ENCODE measurements at regions not wholly inside any gene's neighbourhood (a gene's known extent, or its start where the extent isn't known, plus 50 kb on each side); places are given as distances from the start of the nearest gene placed in this dataset.

GRCh38 chr2:166612214-166612613 lies 118.2 kb upstream of the SCN7A start:
- ChIA-PET POLR2A (no interaction called here), CTCF (interaction anchor here (1.8 kb wide), 1 partner anchor 72 kb away, joined by 3 read pairs; no protein-coding TSS in a partner anchor)
- Histone ChIP-seq H4K20me1 (replicated peaks; ENCODE audit: control insufficient read depth, extremely low read depth, insufficient read depth, low read length) (no peaks in the 10 kb centered on the region), H3K27me3 (ENCODE audit: control insufficient read depth in 2 of 2, insufficient read depth in 2 of 2, low read length in 2 of 2) (no peaks in the 10 kb centered on the region), H2AFZ (ENCODE audit: low read depth, low read length) (no peak overlapping the region), H3K9me3 (replicated peaks; ENCODE audit: control insufficient read depth, insufficient read depth, low read length) (no peaks in the 10 kb centered on the region), H3K79me2 (ENCODE audit: control insufficient read depth, insufficient read depth, low read length) (no peaks in the 10 kb centered on the region), H3K4me1 (ENCODE audit: control insufficient read depth, extremely low read depth, insufficient read depth, low read length) (no peaks in the 10 kb centered on the region), H3K36me3 (ENCODE audit: control insufficient read depth in 2 of 2, extremely low read depth in 1 of 2, insufficient read depth in 2 of 2, low read length in 2 of 2) (no peaks in the 10 kb centered on the region), H3K9me1 (replicated peaks; ENCODE audit: control insufficient read depth, extremely low read depth, insufficient read depth, low read length) (no peaks in the 10 kb centered on the region), H3K4me3 (replicated peaks in 1 of 3; ENCODE audit: insufficient read depth in 1 of 3, low read depth in 1 of 3, low read length in 3 of 3) (no peak overlapping the region), H3K27ac (ENCODE audit: insufficient read depth, low read depth, low read length) (no peak overlapping the region), H3K4me2 (ENCODE audit: insufficient read depth, low read length) (no peak overlapping the region), H3K9ac (replicated peaks; ENCODE audit: extremely low read depth, insufficient read depth, low read length) (no peak overlapping the region)
- FAIRE-seq (no peak), DNase-seq (ENCODE audit: low read depth, low spot score) (no peak)
- no TSS peak for BruUV-seq (replicated peaks)
- intact Hi-C loops (cut with micrococcal nuclease) = no loop called here
- TF ChIP-seq POLR2AphosphoS5 (IDR thresholded peaks at IDR 0.05; ENCODE audit: insufficient read depth, low read depth, low read length) (no peak), EZH2 (IDR thresholded peaks at IDR 0.05; ENCODE audit: borderline replicate concordance, low read depth, low read length, severe bottlenecking) (no peak)
- dilution Hi-C loops (cut with MboI; ENCODE audit: extremely low pct_ligation_motif_present, low sequenced_read_pairs) = no loop called here

- Histone ChIP-seq H3K27ac (ENCODE audit: insufficient read depth, low read depth, low read length) (no peak overlapping the region), H2AFZ (ENCODE audit: low read depth, low read length) (no peak overlapping the region), H3K4me3 (replicated peaks in 1 of 3; ENCODE audit: insufficient read depth in 1 of 3, low read depth in 1 of 3, low read length in 3 of 3) (no peak overlapping the region), H3K9ac (replicated peaks; ENCODE audit: extremely low read depth, insufficient read depth, low read length) (no peak overlapping the region), H3K36me3 (ENCODE audit: control insufficient read depth in 2 of 2, extremely low read depth in 1 of 2, insufficient read depth in 2 of 2, low read length in 2 of 2) (no peaks in the 10 kb centered on the region), H3K27me3 (ENCODE audit: control insufficient read depth in 2 of 2, insufficient read depth in 2 of 2, low read length in 2 of 2) (no peaks in the 10 kb centered on the region), H3K79me2 (ENCODE audit: control insufficient read depth, insufficient read depth, low read length) (no peaks in the 10 kb centered on the region), H3K9me1 (replicated peaks; ENCODE audit: control insufficient read depth, extremely low read depth, insufficient read depth, low read length) (no peaks in the 10 kb centered on the region), H3K9me3 (replicated peaks; ENCODE audit: control insufficient read depth, insufficient read depth, low read length) (no peaks in the 10 kb centered on the region), H3K4me2 (ENCODE audit: insufficient read depth, low read length) (no peak overlapping the region), H4K20me1 (replicated peaks; ENCODE audit: control insufficient read depth, extremely low read depth, insufficient read depth, low read length) (no peaks in the 10 kb centered on the region), H3K4me1 (ENCODE audit: control insufficient read depth, extremely low read depth, insufficient read depth, low read length) (no peaks in the 10 kb centered on the region)
- DNase-seq (ENCODE audit: low read depth, low spot score) (no peak), FAIRE-seq (no peak)
- no TSS peak for BruUV-seq (replicated peaks)
- ChIA-PET CTCF (interaction anchor here (1.8 kb wide), 1 partner anchor 71 kb away, joined by 3 read pairs; no protein-coding TSS in a partner anchor), POLR2A (no interaction called here)
- dilution Hi-C loops (cut with MboI; ENCODE audit: extremely low pct_ligation_motif_present, low sequenced_read_pairs) = no loop called here
- no peak for TF ChIP-seq GATA2 (IDR thresholded peaks at IDR 0.05; ENCODE audit: insufficient read depth, insufficient read length, low read depth, low read length)
- intact Hi-C loops (cut with micrococcal nuclease) = no loop called here
These were observed 116.9 kb upstream of the SCN7A start for GRCh38 chr2:166610913-166611305.
